H1 (cell line): ENCODE measurements at regions not wholly inside any gene's neighbourhood (a gene's known extent, or its start where the extent isn't known, plus 50 kb on each side); places are given as distances from the start of the nearest gene placed in this dataset.

Experiments
- CTCF ChIP-seq, 3 experiments: IDR thresholded peaks; 1 replicate in 2 of 3; 2 replicates in 1 of 3; pipeline versions ENCODE4 v1.5.1 to v1.6.1; 2011; ENCODE audit warnings: low read length in 3 of 3, mild to moderate bottlenecking in 3 of 3, inconsistent platforms in 2 of 3, low read depth in 1 of 3, moderate library complexity in 1 of 3; ENCODE audit not compliant: insufficient read depth in 1 of 3; ENCODE audit errors: control extremely low read depth in 1 of 3
- EZH2 ChIP-seq: fragments of 200-600 bp; sonication (generic); IDR thresholded peaks from 2 replicates; pipeline ENCODE4 v1.7.1; 2012; ENCODE audit warnings: low read depth, mild to moderate bottlenecking, moderate library complexity, low read length, inconsistent platforms; ENCODE audit not compliant: severe bottlenecking
- USF2 ChIP-seq: IDR thresholded peaks from 2 replicates; pipeline ENCODE4 v1.6.1; 2011; ENCODE audit warnings: low read length, improper control_type of control experiment

- TF ChIP-seq CTCF (IDR thresholded peaks at IDR 0.05; ENCODE audit: control extremely low read depth in 1 of 3, insufficient read depth in 1 of 3, low read depth in 1 of 3, low read length in 3 of 3) (no peak), EZH2 (no peak), USF2 (no peak)
Observed at GRCh38 chr2:196234672-196235071, 63.3 kb upstream of the STK17B start.
